ENCODE measurements at regions not wholly inside any gene's neighbourhood (a gene's known extent, or its start where the extent isn't known, plus 50 kb on each side); places are given as distances from the start of the nearest gene placed in this dataset.

- no peak for TF ChIP-seq EZH2 (IDR thresholded peaks at IDR 0.05; ENCODE audit: low read depth, unreplicated experiment)
- TF ChIP-seq REST (IDR thresholded peaks at IDR 0.05; ENCODE audit: unreplicated experiment) = no peak
- no peak for TF ChIP-seq CTCF (conservative IDR thresholded peaks at IDR 0.05; ENCODE audit: low read depth in 2 of 2)
- no peak for TF ChIP-seq JUNB (IDR thresholded peaks at IDR 0.05; ENCODE audit: unreplicated experiment)
- TF ChIP-seq POLR2AphosphoS5 (IDR thresholded peaks at IDR 0.05; ENCODE audit: low read depth) = no peak
- no peak for TF ChIP-seq CREB1 (CRISPR knock-in tag; IDR thresholded peaks at IDR 0.05; ENCODE audit: low read depth)
- no peak for TF ChIP-seq EZH2phosphoT487 (IDR thresholded peaks at IDR 0.05; ENCODE audit: unreplicated experiment)
- TF ChIP-seq ZNF114 (CRISPR knock-in tag; IDR thresholded peaks at IDR 0.05) = no peak
- TF ChIP-seq, protein P1, sequence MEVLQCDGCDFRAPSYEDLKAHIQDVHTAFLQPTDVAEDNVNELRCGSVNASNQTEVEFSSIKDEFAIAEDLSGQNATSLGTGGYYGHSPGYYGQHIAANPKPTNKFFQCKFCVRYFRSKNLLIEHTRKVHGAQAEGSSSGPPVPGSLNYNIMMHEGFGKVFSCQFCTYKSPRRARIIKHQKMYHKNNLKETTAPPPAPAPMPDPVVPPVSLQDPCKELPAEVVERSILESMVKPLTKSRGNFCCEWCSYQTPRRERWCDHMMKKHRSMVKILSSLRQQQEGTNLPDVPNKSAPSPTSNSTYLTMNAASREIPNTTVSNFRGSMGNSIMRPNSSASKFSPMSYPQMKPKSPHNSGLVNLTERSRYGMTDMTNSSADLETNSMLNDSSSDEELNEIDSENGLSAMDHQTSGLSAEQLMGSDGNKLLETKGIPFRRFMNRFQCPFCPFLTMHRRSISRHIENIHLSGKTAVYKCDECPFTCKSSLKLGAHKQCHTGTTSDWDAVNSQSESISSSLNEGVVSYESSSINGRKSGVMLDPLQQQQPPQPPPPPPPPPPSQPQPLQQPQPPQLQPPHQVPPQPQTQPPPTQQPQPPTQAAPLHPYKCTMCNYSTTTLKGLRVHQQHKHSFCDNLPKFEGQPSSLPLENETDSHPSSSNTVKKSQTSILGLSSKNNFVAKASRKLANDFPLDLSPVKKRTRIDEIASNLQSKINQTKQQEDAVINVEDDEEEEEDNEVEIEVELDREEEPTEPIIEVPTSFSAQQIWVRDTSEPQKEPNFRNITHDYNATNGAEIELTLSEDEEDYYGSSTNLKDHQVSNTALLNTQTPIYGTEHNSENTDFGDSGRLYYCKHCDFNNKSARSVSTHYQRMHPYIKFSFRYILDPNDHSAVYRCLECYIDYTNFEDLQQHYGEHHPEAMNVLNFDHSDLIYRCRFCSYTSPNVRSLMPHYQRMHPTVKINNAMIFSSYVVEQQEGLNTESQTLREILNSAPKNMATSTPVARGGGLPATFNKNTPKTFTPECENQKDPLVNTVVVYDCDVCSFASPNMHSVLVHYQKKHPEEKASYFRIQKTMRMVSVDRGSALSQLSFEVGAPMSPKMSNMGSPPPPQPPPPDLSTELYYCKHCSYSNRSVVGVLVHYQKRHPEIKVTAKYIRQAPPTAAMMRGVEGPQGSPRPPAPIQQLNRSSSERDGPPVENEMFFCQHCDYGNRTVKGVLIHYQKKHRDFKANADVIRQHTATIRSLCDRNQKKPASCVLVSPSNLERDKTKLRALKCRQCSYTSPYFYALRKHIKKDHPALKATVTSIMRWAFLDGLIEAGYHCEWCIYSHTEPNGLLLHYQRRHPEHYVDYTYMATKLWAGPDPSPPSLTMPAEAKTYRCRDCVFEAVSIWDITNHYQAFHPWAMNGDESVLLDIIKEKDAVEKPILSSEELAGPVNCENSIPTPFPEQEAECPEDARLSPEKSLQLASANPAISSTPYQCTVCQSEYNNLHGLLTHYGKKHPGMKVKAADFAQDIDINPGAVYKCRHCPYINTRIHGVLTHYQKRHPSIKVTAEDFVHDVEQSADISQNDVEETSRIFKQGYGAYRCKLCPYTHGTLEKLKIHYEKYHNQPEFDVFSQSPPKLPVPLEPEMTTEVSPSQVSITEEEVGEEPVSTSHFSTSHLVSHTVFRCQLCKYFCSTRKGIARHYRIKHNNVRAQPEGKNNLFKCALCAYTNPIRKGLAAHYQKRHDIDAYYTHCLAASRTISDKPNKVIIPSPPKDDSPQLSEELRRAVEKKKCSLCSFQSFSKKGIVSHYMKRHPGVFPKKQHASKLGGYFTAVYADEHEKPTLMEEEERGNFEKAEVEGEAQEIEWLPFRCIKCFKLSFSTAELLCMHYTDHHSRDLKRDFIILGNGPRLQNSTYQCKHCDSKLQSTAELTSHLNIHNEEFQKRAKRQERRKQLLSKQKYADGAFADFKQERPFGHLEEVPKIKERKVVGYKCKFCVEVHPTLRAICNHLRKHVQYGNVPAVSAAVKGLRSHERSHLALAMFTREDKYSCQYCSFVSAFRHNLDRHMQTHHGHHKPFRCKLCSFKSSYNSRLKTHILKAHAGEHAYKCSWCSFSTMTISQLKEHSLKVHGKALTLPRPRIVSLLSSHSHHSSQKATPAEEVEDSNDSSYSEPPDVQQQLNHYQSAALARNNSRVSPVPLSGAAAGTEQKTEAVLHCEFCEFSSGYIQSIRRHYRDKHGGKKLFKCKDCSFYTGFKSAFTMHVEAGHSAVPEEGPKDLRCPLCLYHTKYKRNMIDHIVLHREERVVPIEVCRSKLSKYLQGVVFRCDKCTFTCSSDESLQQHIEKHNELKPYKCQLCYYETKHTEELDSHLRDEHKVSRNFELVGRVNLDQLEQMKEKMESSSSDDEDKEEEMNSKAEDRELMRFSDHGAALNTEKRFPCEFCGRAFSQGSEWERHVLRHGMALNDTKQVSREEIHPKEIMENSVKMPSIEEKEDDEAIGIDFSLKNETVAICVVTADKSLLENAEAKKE (CRISPR knock-in tag; IDR thresholded peaks at IDR 0.05) = no peak
- no peak for TF ChIP-seq STAT1 (IDR thresholded peaks at IDR 0.05; ENCODE audit: unreplicated experiment)
Observed at GRCh38 chr9:108662956-108663355, 192.8 kb downstream of the ACTL7B start.

Measured in GM23338 (cell line).